ENCODE measurements at regions not wholly inside any gene's neighbourhood (a gene's known extent, or its start where the extent isn't known, plus 50 kb on each side); places are given as distances from the start of the nearest gene placed in this dataset.

GRCh38 chr6:167698540-167698939, 128.2 kb upstream of the AFDN start:
- TF ChIP-seq CSDC2 (CRISPR knock-in tag; IDR thresholded peaks at IDR 0.05) (no peak), TOX (CRISPR knock-in tag; IDR thresholded peaks at IDR 0.05; ENCODE audit: borderline replicate concordance) (no peak), ARNTL (CRISPR knock-in tag; IDR thresholded peaks at IDR 0.05; ENCODE audit: borderline replicate concordance, low read depth) (no peak), TSHZ2 (CRISPR knock-in tag; IDR thresholded peaks at IDR 0.05) (no peak), ZFP30 (CRISPR knock-in tag; IDR thresholded peaks at IDR 0.05) (no peak), GLIS3 (CRISPR knock-in tag; IDR thresholded peaks at IDR 0.05) (no peak), PATZ1 (CRISPR knock-in tag; IDR thresholded peaks at IDR 0.05; ENCODE audit: borderline replicate concordance) (no peak), PPARA (CRISPR knock-in tag; IDR thresholded peaks at IDR 0.05; ENCODE audit: borderline replicate concordance) (no peak), CREB5 (CRISPR knock-in tag; IDR thresholded peaks at IDR 0.05; ENCODE audit: low read depth) (no peak), TCF4 (CRISPR knock-in tag; IDR thresholded peaks at IDR 0.05; ENCODE audit: borderline replicate concordance) (no peak), ISL1 (CRISPR knock-in tag; IDR thresholded peaks at IDR 0.05) (no peak), OSR1 (CRISPR knock-in tag; IDR thresholded peaks at IDR 0.05) (no peak)
- no peak for ATAC-seq

- no peak for ATAC-seq
- no peak for TF ChIP-seq ISL1 (CRISPR knock-in tag; IDR thresholded peaks at IDR 0.05)
- no peak for TF ChIP-seq ZC3H10 (CRISPR knock-in tag; IDR thresholded peaks at IDR 0.05)
- no peak for TF ChIP-seq CSRNP3 (CRISPR knock-in tag; IDR thresholded peaks at IDR 0.05)
- no peak for TF ChIP-seq CREB5 (CRISPR knock-in tag; IDR thresholded peaks at IDR 0.05; ENCODE audit: low read depth)
- no peak for TF ChIP-seq OSR1 (CRISPR knock-in tag; IDR thresholded peaks at IDR 0.05)
- TF ChIP-seq ZNF565 (CRISPR knock-in tag; conservative IDR thresholded peaks at IDR 0.05; ENCODE audit: low read depth): no peak
- no peak for TF ChIP-seq POU6F1 (CRISPR knock-in tag; IDR thresholded peaks at IDR 0.05; ENCODE audit: borderline replicate concordance, low read depth)
- TF ChIP-seq PPARA (CRISPR knock-in tag; IDR thresholded peaks at IDR 0.05; ENCODE audit: borderline replicate concordance): no peak
- TF ChIP-seq ZNF70 (CRISPR knock-in tag; IDR thresholded peaks at IDR 0.05): no peak
- no peak for TF ChIP-seq ZNF8 (CRISPR knock-in tag; IDR thresholded peaks at IDR 0.05)
- TF ChIP-seq SNAI2 (CRISPR knock-in tag; IDR thresholded peaks at IDR 0.05): no peak
- no peak for TF ChIP-seq ARNTL (CRISPR knock-in tag; IDR thresholded peaks at IDR 0.05; ENCODE audit: borderline replicate concordance, low read depth)
- TF ChIP-seq TSHZ2 (CRISPR knock-in tag; IDR thresholded peaks at IDR 0.05): no peak
These were observed 127.4 kb upstream of the AFDN start for GRCh38 chr6:167699141-167699931.

All from SK-N-SH treated with all-trans-retinoic acid at 6 μM for 48 hours (cell line).